Epidermal melanocyte (primary cell): ENCODE measurements at regions not wholly inside any gene's neighbourhood (a gene's known extent, or its start where the extent isn't known, plus 50 kb on each side); places are given as distances from the start of the nearest gene placed in this dataset.

ENCODE experiments used
- DNase-seq: peaks from one replicate; pipeline ENCODE4 v3.0.0; 2011; ENCODE audit warnings: low spot score; ENCODE audit not compliant: insufficient read length

- no peak for DNase-seq
These were observed 55.0 kb upstream of the CTLA4 start for GRCh38 chr2:203812294-203813221.

GRCh38 chr2:203813684-203814083 is 53.9 kb upstream of the CTLA4 start:
- DNase-seq: no peak

GRCh38 chr2:203814661-203815540 is 52.7 kb upstream of the CTLA4 start:
- peak; percentile 90 for DNase-seq

GRCh38 chr2:203815541-203815898 is 52.1 kb upstream of the CTLA4 start:
- DNase-seq: no peak

- no peak for DNase-seq
These were observed 50.4 kb upstream of the CTLA4 start for GRCh38 chr2:203817147-203817546.
